ENCODE measurements at regions not wholly inside any gene's neighbourhood (a gene's known extent, or its start where the extent isn't known, plus 50 kb on each side); places are given as distances from the start of the nearest gene placed in this dataset.
A peak's percentile ranks its signal among the peaks of the same experiment; 100 is the strongest.

- Histone ChIP-seq H3K4me1 (ENCODE audit: control insufficient read depth in 1 of 2, insufficient read depth in 2 of 2, low read length in 2 of 2) (no peaks in the 10 kb centered on the region), H3K27me3 (ENCODE audit: control insufficient read depth in 1 of 2, insufficient read depth in 2 of 2, low read length in 1 of 2) (no peaks in the 10 kb centered on the region), H3K4me3 (ENCODE audit: low read length in 2 of 2) (no peak overlapping the region), H3K27ac (ENCODE audit: low read depth in 1 of 2, low read length in 2 of 2) (no peak overlapping the region), H3K36me3 (ENCODE audit: control insufficient read depth in 1 of 2, insufficient read depth in 2 of 2, low read length in 1 of 2) (no peaks in the 10 kb centered on the region), H3K9me3 (ENCODE audit: control insufficient read depth, low read length) (no peaks in the 10 kb centered on the region)
- whole genome bisulfite sequencing, 2 donors, result 78% methylated on average over 2 of the region's 2 CpGs
- ATAC-seq (ENCODE audit: low FRiP score) (no peak), DNase-seq (no peak)
- intact Hi-C loops (cut with DNase I), result no loop called here
Observed at GRCh38 chr9:119829186-119829585, 460.0 kb upstream of the BRINP1 start.

GRCh38 chr9:119827526-119827925 is 458.3 kb upstream of the BRINP1 start:
- intact Hi-C loops (cut with DNase I), result no loop called here
- H3K27me3 ChIP-seq (ENCODE audit: control insufficient read depth in 1 of 2, insufficient read depth in 2 of 2, low read length in 1 of 2), result no peaks in the 10 kb centered on the region
- ATAC-seq (ENCODE audit: low FRiP score), result no peak
- H3K4me3 ChIP-seq (ENCODE audit: low read length in 2 of 2), result no peak overlapping the region
- 88 to 94% methylated on average over 4 of the region's 4 CpGs for WGBS, 2 donors
- H3K4me1 ChIP-seq (ENCODE audit: control insufficient read depth in 1 of 2, insufficient read depth in 2 of 2, low read length in 2 of 2), result no peaks in the 10 kb centered on the region
- H3K36me3 ChIP-seq (ENCODE audit: control insufficient read depth in 1 of 2, insufficient read depth in 2 of 2, low read length in 1 of 2), result no peaks in the 10 kb centered on the region
- DNase-seq, result no peak
- no peaks in the 10 kb centered on the region for H3K9me3 ChIP-seq (ENCODE audit: control insufficient read depth, low read length)
- no peak overlapping the region for H3K27ac ChIP-seq (ENCODE audit: low read depth in 1 of 2, low read length in 2 of 2)

- ATAC-seq (ENCODE audit: low FRiP score) (no peak), DNase-seq (no peak)
- 55 to 62% methylated on average over 4 of the region's 4 CpGs for WGBS, 2 donors
- Histone ChIP-seq H3K4me1 (ENCODE audit: control insufficient read depth in 1 of 2, insufficient read depth in 2 of 2, low read length in 2 of 2) (no peaks in the 10 kb centered on the region), H3K36me3 (ENCODE audit: control insufficient read depth in 1 of 2, insufficient read depth in 2 of 2, low read length in 1 of 2) (no peaks in the 10 kb centered on the region), H3K27ac (ENCODE audit: low read depth in 1 of 2, low read length in 2 of 2) (no peak overlapping the region), H3K4me3 (ENCODE audit: low read length in 2 of 2) (no peak overlapping the region), H3K9me3 (ENCODE audit: control insufficient read depth, low read length) (no peaks in the 10 kb centered on the region), H3K27me3 (ENCODE audit: control insufficient read depth in 1 of 2, insufficient read depth in 2 of 2, low read length in 1 of 2) (no peaks in the 10 kb centered on the region)
- intact Hi-C loops (cut with DNase I), result no loop called here
Observed at GRCh38 chr9:119827126-119827525, 457.9 kb upstream of the BRINP1 start.

GRCh38 chr9:119818726-119819435 is 449.6 kb upstream of the BRINP1 start:
- Histone ChIP-seq H3K4me3 (ENCODE audit: low read length in 2 of 2) (no peak overlapping the region), H3K9me3 (ENCODE audit: control insufficient read depth, low read length) (no peaks in the 10 kb centered on the region), H3K27ac (ENCODE audit: low read depth in 1 of 2, low read length in 2 of 2) (no peak overlapping the region), H3K27me3 (ENCODE audit: control insufficient read depth in 1 of 2, insufficient read depth in 2 of 2, low read length in 1 of 2) (no peaks in the 10 kb centered on the region), H3K36me3 (ENCODE audit: control insufficient read depth in 1 of 2, insufficient read depth in 2 of 2, low read length in 1 of 2) (no peaks in the 10 kb centered on the region), H3K4me1 (ENCODE audit: control insufficient read depth in 1 of 2, insufficient read depth in 2 of 2, low read length in 2 of 2) (no peaks in the 10 kb centered on the region)
- ATAC-seq (ENCODE audit: low FRiP score) (no peak), DNase-seq (no peak)
- intact Hi-C loops (cut with DNase I), result no loop called here
- 83 to 88% methylated on average over 5 of the region's 5 CpGs for WGBS, 2 donors

- Histone ChIP-seq H3K9me3 (ENCODE audit: control insufficient read depth, low read length) (no peaks in the 10 kb centered on the region), H3K4me1 (ENCODE audit: control insufficient read depth in 1 of 2, insufficient read depth in 2 of 2, low read length in 2 of 2) (no peaks in the 10 kb centered on the region), H3K27me3 (ENCODE audit: control insufficient read depth in 1 of 2, insufficient read depth in 2 of 2, low read length in 1 of 2) (no peaks in the 10 kb centered on the region), H3K27ac (ENCODE audit: low read depth in 1 of 2, low read length in 2 of 2) (no peak overlapping the region), H3K36me3 (ENCODE audit: control insufficient read depth in 1 of 2, insufficient read depth in 2 of 2, low read length in 1 of 2) (no peaks in the 10 kb centered on the region), H3K4me3 (ENCODE audit: low read length in 2 of 2) (no peak overlapping the region)
- no peak for ATAC-seq (ENCODE audit: low FRiP score)
- DNase-seq, result no peak
- intact Hi-C loops (cut with DNase I), result no loop called here
- 70 to 76% methylated on average over 9 of the region's 9 CpGs for WGBS, 2 donors
Observed at GRCh38 chr9:119810645-119811429, 441.6 kb upstream of the BRINP1 start.

GRCh38 chr9:119803679-119804078 is 434.4 kb upstream of the BRINP1 start:
- H3K9me3 ChIP-seq (ENCODE audit: control insufficient read depth, low read length), result no peaks in the 10 kb centered on the region
- ATAC-seq (ENCODE audit: low FRiP score) (no peak), DNase-seq (no peak)
- H3K4me3 ChIP-seq (ENCODE audit: low read length in 2 of 2), result no peak overlapping the region
- intact Hi-C loops (cut with DNase I), result loop anchor here (5.0 to 10.0 kb wide), 3 partner anchors 149 to 164 kb away; no protein-coding TSS in a partner anchor
- H3K4me1 ChIP-seq (ENCODE audit: control insufficient read depth in 1 of 2, insufficient read depth in 2 of 2, low read length in 2 of 2), result no peaks in the 10 kb centered on the region
- no peak overlapping the region for H3K27ac ChIP-seq (ENCODE audit: low read depth in 1 of 2, low read length in 2 of 2)
- WGBS, 2 donors, result 96 to 98% methylated on average over 1 of the region's 1 CpG
- no peaks in the 10 kb centered on the region for H3K36me3 ChIP-seq (ENCODE audit: control insufficient read depth in 1 of 2, insufficient read depth in 2 of 2, low read length in 1 of 2)
- H3K27me3 ChIP-seq (ENCODE audit: control insufficient read depth in 1 of 2, insufficient read depth in 2 of 2, low read length in 1 of 2), result no peaks in the 10 kb centered on the region

- intact Hi-C loops (cut with DNase I), result loop anchor here (5.0 to 10.0 kb wide), 3 partner anchors 150 to 165 kb away; no protein-coding TSS in a partner anchor
- no peaks in the 10 kb centered on the region for H3K4me1 ChIP-seq (ENCODE audit: control insufficient read depth in 1 of 2, insufficient read depth in 2 of 2, low read length in 2 of 2)
- H3K27ac ChIP-seq (ENCODE audit: low read depth in 1 of 2, low read length in 2 of 2), result peak overlapping the region in 1 of 2 donors; percentile 30
- no peak overlapping the region for H3K4me3 ChIP-seq (ENCODE audit: low read length in 2 of 2)
- H3K27me3 ChIP-seq (ENCODE audit: control insufficient read depth in 1 of 2, insufficient read depth in 2 of 2, low read length in 1 of 2), result no peaks in the 10 kb centered on the region
- no peaks in the 10 kb centered on the region for H3K36me3 ChIP-seq (ENCODE audit: control insufficient read depth in 1 of 2, insufficient read depth in 2 of 2, low read length in 1 of 2)
- DNase-seq, result peak; percentile 74 to 83
- WGBS, 2 donors, result 5 to 6% methylated on average over 6 of the region's 6 CpGs
- ATAC-seq (ENCODE audit: low FRiP score), result peak; percentile 82
- no peaks in the 10 kb centered on the region for H3K9me3 ChIP-seq (ENCODE audit: control insufficient read depth, low read length)
Observed at GRCh38 chr9:119802621-119803020, 433.4 kb upstream of the BRINP1 start.

GRCh38 chr9:119802133-119802532 is 432.9 kb upstream of the BRINP1 start:
- no peak for DNase-seq
- Histone ChIP-seq H3K4me1 (ENCODE audit: control insufficient read depth in 1 of 2, insufficient read depth in 2 of 2, low read length in 2 of 2) (no peaks in the 10 kb centered on the region), H3K27ac (ENCODE audit: low read depth in 1 of 2, low read length in 2 of 2) (no peak overlapping the region), H3K9me3 (ENCODE audit: control insufficient read depth, low read length) (no peaks in the 10 kb centered on the region), H3K27me3 (ENCODE audit: control insufficient read depth in 1 of 2, insufficient read depth in 2 of 2, low read length in 1 of 2) (no peaks in the 10 kb centered on the region), H3K36me3 (ENCODE audit: control insufficient read depth in 1 of 2, insufficient read depth in 2 of 2, low read length in 1 of 2) (no peaks in the 10 kb centered on the region), H3K4me3 (ENCODE audit: low read length in 2 of 2) (no peak overlapping the region)
- no peak for ATAC-seq (ENCODE audit: low FRiP score)
- intact Hi-C loops (cut with DNase I), result loop anchor here (5.0 to 10.0 kb wide), 3 partner anchors 150 to 165 kb away; no protein-coding TSS in a partner anchor
- WGBS, 2 donors, result 38 to 47% methylated on average over 3 of the region's 3 CpGs
